ENCODE measurements at regions not wholly inside any gene's neighbourhood (a gene's known extent, or its start where the extent isn't known, plus 50 kb on each side); places are given as distances from the start of the nearest gene placed in this dataset.

- DNase-seq (ENCODE audit: low read depth in 2 of 2): no peak
Observed at GRCh38 chr1:229029879-229030235, 241.1 kb upstream of the RAB4A start.

GRCh38 chr1:229030630-229031029 lies 240.3 kb upstream of the RAB4A start:
- no peak for DNase-seq (ENCODE audit: low read depth in 2 of 2)

GRCh38 chr1:229031061-229031460 lies 239.8 kb upstream of the RAB4A start:
- no peak for DNase-seq (ENCODE audit: low read depth in 2 of 2)

GRCh38 chr1:229031481-229032341 lies 239.2 kb upstream of the RAB4A start:
- DNase-seq (ENCODE audit: low read depth in 2 of 2): no peak

- no peak for DNase-seq (ENCODE audit: low read depth in 2 of 2)
Observed at GRCh38 chr1:229032375-229032774, 238.5 kb upstream of the RAB4A start.

GRCh38 chr1:229033480-229033879 lies 237.4 kb upstream of the RAB4A start:
- DNase-seq (ENCODE audit: low read depth in 2 of 2): no peak

GRCh38 chr1:229034342-229034741 lies 236.6 kb upstream of the RAB4A start:
- DNase-seq (ENCODE audit: low read depth in 2 of 2): no peak

- DNase-seq (ENCODE audit: low read depth in 2 of 2): no peak
Observed at GRCh38 chr1:229035054-229035747, 235.7 kb upstream of the RAB4A start.

GRCh38 chr1:229035748-229036082 lies 235.2 kb upstream of the RAB4A start:
- DNase-seq (ENCODE audit: low read depth in 2 of 2): no peak

GRCh38 chr1:229037806-229038405 lies 233.0 kb upstream of the RAB4A start:
- DNase-seq (ENCODE audit: low read depth in 2 of 2): no peak

GRCh38 chr1:229040630-229041358 lies 230.1 kb upstream of the RAB4A start:
- DNase-seq (ENCODE audit: low read depth in 2 of 2): no peak

- no peak for DNase-seq (ENCODE audit: low read depth in 2 of 2)
Observed at GRCh38 chr1:229041946-229042345, 229.0 kb upstream of the RAB4A start.

- no peak for DNase-seq (ENCODE audit: low read depth in 2 of 2)
Observed at GRCh38 chr1:229042482-229042881, 228.4 kb upstream of the RAB4A start.

GRCh38 chr1:229043115-229043514 lies 227.8 kb upstream of the RAB4A start:
- DNase-seq (ENCODE audit: low read depth in 2 of 2): no peak

- DNase-seq (ENCODE audit: low read depth in 2 of 2): no peak
Observed at GRCh38 chr1:229046251-229046853, 224.6 kb upstream of the RAB4A start.

GRCh38 chr1:229047161-229047839 lies 223.6 kb upstream of the RAB4A start:
- DNase-seq (ENCODE audit: low read depth in 2 of 2): no peak

GRCh38 chr1:229047840-229048620 lies 222.9 kb upstream of the RAB4A start:
- no peak for DNase-seq (ENCODE audit: low read depth in 2 of 2)

- DNase-seq (ENCODE audit: low read depth in 2 of 2): no peak
Observed at GRCh38 chr1:229048896-229049295, 222.0 kb upstream of the RAB4A start.

- DNase-seq (ENCODE audit: low read depth in 2 of 2): no peak
Observed at GRCh38 chr1:229056046-229056445, 214.9 kb upstream of the RAB4A start.

GRCh38 chr1:229058111-229058561 lies 212.8 kb upstream of the RAB4A start:
- no peak for DNase-seq (ENCODE audit: low read depth in 2 of 2)

Data from fibroblast of skin of left biceps (primary cell).